ENCODE measurements at regions not wholly inside any gene's neighbourhood (a gene's known extent, or its start where the extent isn't known, plus 50 kb on each side); places are given as distances from the start of the nearest gene placed in this dataset.

DNA sequence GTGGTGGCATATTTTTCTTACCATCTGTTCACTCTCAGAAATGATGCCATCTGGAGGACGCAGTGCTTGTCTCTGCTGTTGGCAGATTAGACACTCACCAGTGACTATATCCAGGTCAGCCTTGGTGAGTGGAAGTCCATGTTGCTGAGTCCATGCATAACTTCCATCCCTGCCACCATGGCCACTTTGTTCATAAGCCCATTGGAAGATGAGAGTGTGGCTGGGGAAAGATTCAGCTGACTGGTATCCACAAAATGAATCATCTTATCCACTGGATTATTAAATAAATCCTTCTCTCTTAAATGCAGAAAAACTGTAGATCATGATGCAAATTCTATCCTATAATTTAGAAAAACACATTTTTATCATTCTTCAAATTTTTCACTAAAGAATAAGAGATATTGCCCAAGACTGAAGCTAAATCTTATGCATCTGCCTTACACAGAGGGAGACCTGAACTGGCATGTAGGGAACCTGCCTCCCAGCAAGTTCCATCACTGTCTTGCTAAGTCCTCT, 726.9 kb downstream of the TNS3 start:
- TF ChIP-seq, protein P1, sequence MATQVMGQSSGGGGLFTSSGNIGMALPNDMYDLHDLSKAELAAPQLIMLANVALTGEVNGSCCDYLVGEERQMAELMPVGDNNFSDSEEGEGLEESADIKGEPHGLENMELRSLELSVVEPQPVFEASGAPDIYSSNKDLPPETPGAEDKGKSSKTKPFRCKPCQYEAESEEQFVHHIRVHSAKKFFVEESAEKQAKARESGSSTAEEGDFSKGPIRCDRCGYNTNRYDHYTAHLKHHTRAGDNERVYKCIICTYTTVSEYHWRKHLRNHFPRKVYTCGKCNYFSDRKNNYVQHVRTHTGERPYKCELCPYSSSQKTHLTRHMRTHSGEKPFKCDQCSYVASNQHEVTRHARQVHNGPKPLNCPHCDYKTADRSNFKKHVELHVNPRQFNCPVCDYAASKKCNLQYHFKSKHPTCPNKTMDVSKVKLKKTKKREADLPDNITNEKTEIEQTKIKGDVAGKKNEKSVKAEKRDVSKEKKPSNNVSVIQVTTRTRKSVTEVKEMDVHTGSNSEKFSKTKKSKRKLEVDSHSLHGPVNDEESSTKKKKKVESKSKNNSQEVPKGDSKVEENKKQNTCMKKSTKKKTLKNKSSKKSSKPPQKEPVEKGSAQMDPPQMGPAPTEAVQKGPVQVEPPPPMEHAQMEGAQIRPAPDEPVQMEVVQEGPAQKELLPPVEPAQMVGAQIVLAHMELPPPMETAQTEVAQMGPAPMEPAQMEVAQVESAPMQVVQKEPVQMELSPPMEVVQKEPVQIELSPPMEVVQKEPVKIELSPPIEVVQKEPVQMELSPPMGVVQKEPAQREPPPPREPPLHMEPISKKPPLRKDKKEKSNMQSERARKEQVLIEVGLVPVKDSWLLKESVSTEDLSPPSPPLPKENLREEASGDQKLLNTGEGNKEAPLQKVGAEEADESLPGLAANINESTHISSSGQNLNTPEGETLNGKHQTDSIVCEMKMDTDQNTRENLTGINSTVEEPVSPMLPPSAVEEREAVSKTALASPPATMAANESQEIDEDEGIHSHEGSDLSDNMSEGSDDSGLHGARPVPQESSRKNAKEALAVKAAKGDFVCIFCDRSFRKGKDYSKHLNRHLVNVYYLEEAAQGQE (IDR thresholded peaks at IDR 0.05; ENCODE audit: insufficient read depth in 1 of 2, low read depth in 2 of 2, low read length in 2 of 2) = no peak
- TF ChIP-seq SIN3A (IDR thresholded peaks at IDR 0.05; ENCODE audit: borderline replicate concordance, insufficient read depth, low read length) = no peak
